K562 (cell line): ENCODE measurements at regions not wholly inside any gene's neighbourhood (a gene's known extent, or its start where the extent isn't known, plus 50 kb on each side); places are given as distances from the start of the nearest gene placed in this dataset.

Experiments
- ATAC-seq: fragments of 200-7000 bp; cut with Tn5 transposase; 3 replicates; pipeline ENCODE4 v1.9.1; 2020; ENCODE audit warnings: moderate library complexity
- BruUV-seq: library from RNA; stranded (reverse); fragments of 400-500 nt; replicated peaks from 2 replicates; lab custom pipeline; 2021; lab: Mats Ljungman, UMichigan
- CTCF ChIA-PET: fragments of 300-600 bp; formaldehyde crosslinking; extraction: SDS; loops from one replicate; lab custom pipeline; 2021; ENCODE audit warnings: low intra/inter-chr PET ratio; lab: Yijun Ruan, JAX
- POLR2A ChIA-PET: fragments of 300-600, 350-650 bp; sonication (Branson Sonifier 250); formaldehyde crosslinking; extraction: SDS; loops from one replicate; lab custom pipeline; 2021; ENCODE audit warnings: antibody characterized with exemption, inconsistent platforms; lab: Yijun Ruan, JAX
- DNase-seq, 4 experiments: peaks; one replicate each; pipeline versions ENCODE4 v3.0.0 to v3.0.0-alpha.2; 2011 to 2018; ENCODE audit warnings: low spot score in 3 of 4, mixed read lengths in 3 of 4; ENCODE audit errors: extremely low read depth in 1 of 4
- FAIRE-seq: peaks from 2 replicates; lab custom pipeline; 2011; peaks lifted over from hg19 to GRCh38; lab: Jason Lieb, UNC
- H2AFZ ChIP-seq: 2 replicates; pipeline ENCODE4 v1.6.0; 2011; ENCODE audit warnings: low read depth, low read length, control low read depth, inconsistent platforms
- H3K27ac ChIP-seq: fragments of 200-600 bp; 3 replicates; pipeline ENCODE4 v1.8.0; 2011; ENCODE audit warnings: low read depth, mild to moderate bottlenecking, control low read depth, inconsistent platforms, low read length, moderate library complexity, mixed read lengths; ENCODE audit errors: extremely low read depth
- H3K27me3 ChIP-seq, 2 experiments: fragments of 300-600 bp in 1 of 2; 2 replicates in 1 of 2; 3 replicates in 1 of 2; pipeline versions ENCODE4 v1.6.0 to v1.8.0; 2011; ENCODE audit warnings: inconsistent platforms in 2 of 2, low read length in 2 of 2, mild to moderate bottlenecking in 1 of 2, mixed read lengths in 1 of 2, moderate library complexity in 1 of 2; ENCODE audit not compliant: control insufficient read depth in 2 of 2, insufficient read depth in 2 of 2
- H3K36me3 ChIP-seq: fragments of 300-600 bp; 3 replicates; pipeline ENCODE4 v1.8.0; 2011; ENCODE audit warnings: mild to moderate bottlenecking, low read length, inconsistent platforms; ENCODE audit not compliant: control insufficient read depth, insufficient read depth
- H3K4me1 ChIP-seq, 2 experiments: fragments of 200-600 bp in 1 of 2; replicated peaks in 1 of 2; 2 replicates in 1 of 2; 3 replicates in 1 of 2; pipeline versions ENCODE4 v1.5.1 to v1.8.0; 2011; ENCODE audit warnings: inconsistent platforms in 2 of 2, low read length in 2 of 2, mild to moderate bottlenecking in 1 of 2, mixed read lengths in 1 of 2, moderate library complexity in 1 of 2; ENCODE audit not compliant: control insufficient read depth in 2 of 2, insufficient read depth in 2 of 2
- H3K4me2 ChIP-seq: 2 replicates; pipeline ENCODE4 v1.6.1; 2011; ENCODE audit warnings: low read length, control low read depth, inconsistent platforms, mixed read lengths; ENCODE audit not compliant: insufficient read depth
- H3K4me3 ChIP-seq: fragments of 200-600 bp; sonication (generic), shearing (Covaris generic); 2 replicates; pipeline ENCODE4 v1.5.1; 2016; ENCODE audit warnings: control low read depth, inconsistent platforms
- H3K79me2 ChIP-seq: fragments of 200-600 bp; 3 replicates; pipeline ENCODE4 v1.8.0; 2011; ENCODE audit warnings: low read length, inconsistent platforms; ENCODE audit not compliant: control insufficient read depth, insufficient read depth
- H3K9ac ChIP-seq, 2 experiments: 2 replicates each; pipeline versions ENCODE4 v1.6.0 to v1.6.1; 2011; ENCODE audit warnings: low read depth in 2 of 2, low read length in 2 of 2, control low read depth in 1 of 2, inconsistent platforms in 1 of 2, mild to moderate bottlenecking in 1 of 2, mixed read lengths in 1 of 2; ENCODE audit not compliant: insufficient read depth in 1 of 2
- H3K9me1 ChIP-seq: one replicate; pipeline ENCODE4 v1.6.0; 2011; ENCODE audit warnings: inconsistent platforms, mild to moderate bottlenecking, low read length, moderate library complexity; ENCODE audit not compliant: control insufficient read depth, insufficient read depth
- H3K9me3 ChIP-seq: replicated peaks from 2 replicates; pipeline ENCODE4 v1.5.1; 2011; ENCODE audit warnings: low read depth, low read length, inconsistent platforms; ENCODE audit not compliant: control insufficient read depth, insufficient read depth
- H4K20me1 ChIP-seq: replicated peaks from 2 replicates; pipeline ENCODE4 v1.6.1; 2011; ENCODE audit warnings: low read length, inconsistent platforms, mixed read lengths; ENCODE audit not compliant: control insufficient read depth, insufficient read depth
- ADNP ChIP-seq: fragments of 200-800 bp; sonication (Bioruptor generic); IDR thresholded peaks from 2 replicates; pipeline ENCODE4 v1.6.1; 2016; ENCODE audit warnings: missing genetic modification characterization, missing compliant biosample characterization
- E2F6 ChIP-seq, 2 experiments: IDR thresholded peaks; 2 replicates each; pipeline ENCODE4 v1.6.1; 2011; ENCODE audit warnings: borderline replicate concordance in 1 of 2, control low read depth in 1 of 2, low read depth in 1 of 2, low read length in 1 of 2, mild to moderate bottlenecking in 1 of 2, mixed read lengths in 1 of 2, moderate library complexity in 1 of 2; ENCODE audit not compliant: insufficient read depth in 1 of 2, insufficient read length in 1 of 2, poor library complexity in 1 of 2, severe bottlenecking in 1 of 2; ENCODE audit errors: extremely low read depth in 1 of 2
- GTF2E2 ChIP-seq: fragments of 200-800 bp; sonication (Bioruptor generic); IDR thresholded peaks from 2 replicates; pipeline ENCODE4 v1.6.1; 2016; ENCODE audit warnings: missing genetic modification characterization, missing compliant biosample characterization
- HOXB6 ChIP-seq: fragments of 250-450 bp; sonication (Bioruptor Pico); IDR thresholded peaks from 2 replicates; pipeline ENCODE4 v1.5.1; 2022; ENCODE audit warnings: mild to moderate bottlenecking, borderline replicate concordance
- IRF2 ChIP-seq: sonication (generic); formaldehyde crosslinking; IDR thresholded peaks from 2 replicates; pipeline ENCODE4 v1.8.1; 2022; ENCODE audit warnings: mild to moderate bottlenecking, missing genetic modification reagents
- KAT2B ChIP-seq: IDR thresholded peaks from one replicate; pipeline ENCODE4 v1.6.1; 2012; ENCODE audit warnings: low read depth, mild to moderate bottlenecking, control low read depth, inconsistent platforms, low read length, moderate library complexity
- KLF6 ChIP-seq: fragments of 250-450 bp; sonication (Bioruptor Pico); IDR thresholded peaks from 2 replicates; pipeline ENCODE4 v1.4.0; 2020; ENCODE audit warnings: mild to moderate bottlenecking, moderate library complexity, borderline replicate concordance
- NFATC3 ChIP-seq: fragments of 450-650 bp; IDR thresholded peaks from 2 replicates; pipeline ENCODE4 v1.6.1; 2017; ENCODE audit warnings: mild to moderate bottlenecking
- PYGO2 ChIP-seq: fragments of 450-650 bp; IDR thresholded peaks from 2 replicates; pipeline ENCODE4 v1.6.1; 2016; ENCODE audit warnings: mild to moderate bottlenecking, missing genetic modification characterization, moderate library complexity, missing compliant biosample characterization
- SMARCB1 ChIP-seq: IDR thresholded peaks from 2 replicates; pipeline ENCODE4 v1.6.1; 2011; ENCODE audit warnings: improper control_type of control experiment, low read depth; ENCODE audit not compliant: insufficient read length
- XRCC3 ChIP-seq: fragments of 450-650 bp; IDR thresholded peaks from 2 replicates; pipeline ENCODE4 v1.6.1; 2017; ENCODE audit warnings: mild to moderate bottlenecking, moderate library complexity
- ZNF174 ChIP-seq: fragments of 250-450 bp; sonication (Bioruptor Pico); IDR thresholded peaks from 2 replicates; pipeline ENCODE4 v1.4.0; 2020; ENCODE audit warnings: mild to moderate bottlenecking
- ZNF239 ChIP-seq: fragments of 250-450 bp; sonication (Bioruptor Pico); IDR thresholded peaks from 2 replicates; pipeline ENCODE4 v1.4.0; 2020; ENCODE audit warnings: mild to moderate bottlenecking
- ZNF311 ChIP-seq: fragments of 250-450 bp; sonication (Bioruptor Pico); IDR thresholded peaks from 2 replicates; pipeline ENCODE4 v1.4.0; 2020; ENCODE audit warnings: mild to moderate bottlenecking, moderate library complexity
- ZNF507 ChIP-seq: conservative IDR thresholded peaks from 2 replicates; pipeline ENCODE4 v1.6.1; 2017; ENCODE audit warnings: missing genetic modification characterization, missing compliant biosample characterization
- ZNF780A ChIP-seq: fragments of 250-450 bp; sonication (Bioruptor Pico); IDR thresholded peaks from 2 replicates; pipeline ENCODE4 v1.5.0; 2021; ENCODE audit warnings: mild to moderate bottlenecking
- WGBS: fragments of 100-300 bp; shearing (Covaris generic); methylation state at CpG from one replicate; pipeline ENCODE4 v1.1.6; 2016; ENCODE audit warnings: low coverage, mixed read lengths; ENCODE audit not compliant: insufficient coverage; ENCODE audit errors: missing lambda C conversion rate; 5-methylcytosine and 5-hydroxymethylcytosine counted together
- in situ Hi-C: fragments of 300-500 bp; cut with MboI; formaldehyde crosslinking; loops from 4 replicates; pipeline ENCODE4 v1.15.0; 2018; ENCODE audit warnings: inconsistent platforms, mixed read lengths
- intact Hi-C: fragments of 100-400 bp; cut with micrococcal nuclease; formaldehyde crosslinking; loops from 2 replicates; pipeline ENCODE4 v1.14.2; 2022
- TF ChIP-seq, protein P1 (sequence below): fragments of 150-350 bp; IDR thresholded peaks from 2 replicates; pipeline ENCODE4 v1.6.1; 2014; ENCODE audit warnings: low read depth, mild to moderate bottlenecking, low read length, borderline replicate concordance

DNA sequence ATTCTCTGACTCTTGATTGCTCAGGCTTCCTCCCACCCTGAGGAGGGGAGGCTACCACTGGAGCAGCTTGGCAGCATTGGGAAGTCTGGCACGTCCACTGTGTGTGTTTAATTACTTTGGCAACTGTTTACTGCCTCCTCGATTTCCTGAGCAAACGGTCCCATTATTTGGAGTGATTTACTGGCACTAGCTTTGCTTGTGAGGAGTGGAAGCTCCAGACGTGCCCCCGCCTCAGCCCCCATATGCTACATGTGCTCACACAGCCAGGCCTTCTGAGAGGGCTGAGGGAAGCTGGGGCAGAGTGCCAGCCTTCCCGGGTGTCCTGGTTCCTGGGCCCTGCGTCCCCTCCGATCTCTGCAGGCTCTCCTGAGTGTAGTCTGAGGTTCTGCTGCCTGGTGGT is 306.2 kb downstream of the PTPRU start (continued):
- TF ChIP-seq SMARCB1 (no peak), HOXB6 (CRISPR knock-in tag) (no peak), PYGO2 (tag) (no peak), ZNF239 (CRISPR knock-in tag) (no peak), KLF6 (CRISPR knock-in tag) (no peak), XRCC3 (no peak)
- TF ChIP-seq, protein P1, sequence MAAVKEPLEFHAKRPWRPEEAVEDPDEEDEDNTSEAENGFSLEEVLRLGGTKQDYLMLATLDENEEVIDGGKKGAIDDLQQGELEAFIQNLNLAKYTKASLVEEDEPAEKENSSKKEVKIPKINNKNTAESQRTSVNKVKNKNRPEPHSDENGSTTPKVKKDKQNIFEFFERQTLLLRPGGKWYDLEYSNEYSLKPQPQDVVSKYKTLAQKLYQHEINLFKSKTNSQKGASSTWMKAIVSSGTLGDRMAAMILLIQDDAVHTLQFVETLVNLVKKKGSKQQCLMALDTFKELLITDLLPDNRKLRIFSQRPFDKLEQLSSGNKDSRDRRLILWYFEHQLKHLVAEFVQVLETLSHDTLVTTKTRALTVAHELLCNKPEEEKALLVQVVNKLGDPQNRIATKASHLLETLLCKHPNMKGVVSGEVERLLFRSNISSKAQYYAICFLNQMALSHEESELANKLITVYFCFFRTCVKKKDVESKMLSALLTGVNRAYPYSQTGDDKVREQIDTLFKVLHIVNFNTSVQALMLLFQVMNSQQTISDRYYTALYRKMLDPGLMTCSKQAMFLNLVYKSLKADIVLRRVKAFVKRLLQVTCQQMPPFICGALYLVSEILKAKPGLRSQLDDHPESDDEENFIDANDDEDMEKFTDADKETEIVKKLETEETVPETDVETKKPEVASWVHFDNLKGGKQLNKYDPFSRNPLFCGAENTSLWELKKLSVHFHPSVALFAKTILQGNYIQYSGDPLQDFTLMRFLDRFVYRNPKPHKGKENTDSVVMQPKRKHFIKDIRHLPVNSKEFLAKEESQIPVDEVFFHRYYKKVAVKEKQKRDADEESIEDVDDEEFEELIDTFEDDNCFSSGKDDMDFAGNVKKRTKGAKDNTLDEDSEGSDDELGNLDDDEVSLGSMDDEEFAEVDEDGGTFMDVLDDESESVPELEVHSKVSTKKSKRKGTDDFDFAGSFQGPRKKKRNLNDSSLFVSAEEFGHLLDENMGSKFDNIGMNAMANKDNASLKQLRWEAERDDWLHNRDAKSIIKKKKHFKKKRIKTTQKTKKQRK, result no peak
- TF ChIP-seq, all 486 proteins: peak for 0

DNA sequence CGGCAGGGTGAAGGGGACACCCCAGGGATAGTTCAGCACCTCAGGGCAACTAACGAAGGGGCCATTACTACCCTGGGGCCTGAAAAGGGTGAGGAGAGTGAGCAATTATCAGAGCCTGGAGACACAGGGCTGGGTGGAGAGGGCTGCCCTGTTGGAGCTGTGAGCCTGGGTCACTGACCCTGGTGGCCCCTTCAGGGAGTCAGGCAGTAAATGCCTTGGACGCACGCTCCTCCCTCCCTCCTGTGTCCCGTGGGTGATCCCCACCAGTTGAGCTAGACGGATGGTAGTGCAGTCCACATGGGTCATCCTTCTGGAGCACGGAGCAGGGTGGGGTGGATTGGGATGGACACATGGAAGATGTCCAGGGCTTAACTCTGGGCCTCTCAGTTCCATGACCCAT is 305.3 kb downstream of the PTPRU start:
- FAIRE-seq (no peak), DNase-seq (no peak), ATAC-seq (no peak)
- CTCF ChIA-PET, result no interaction called here
- intact Hi-C loops, result no loop called here
- Histone ChIP-seq H3K27ac (no peak overlapping the region), H3K9me1 (no peaks in the 10 kb centered on the region), H3K4me3 (no peak overlapping the region), H3K4me1 (no peaks in the 10 kb centered on the region), H3K27me3 (peaks cover 0 to 10% of the 10 kb centered on the region in 2 experiments; a peak in 2 of 5 replicates), H3K79me2 (no peaks in the 10 kb centered on the region), H4K20me1 (peaks cover 4% of the 10 kb centered on the region; the same call in 1 of the 2 replicates), H2AFZ (no peak overlapping the region), H3K9me3 (no peaks in the 10 kb centered on the region), H3K36me3 (no peaks in the 10 kb centered on the region), H3K4me2 (no peak overlapping the region), H3K9ac (no peak overlapping the region; a peak in 1 of 4 replicates)
- in situ Hi-C loops, result no loop called here
- no peak for TF ChIP-seq ZNF174 (CRISPR knock-in tag)
- TF ChIP-seq NFATC3, result no peak
- no peak for TF ChIP-seq GTF2E2 (tag)
- no peak for TF ChIP-seq ZNF780A
- TF ChIP-seq E2F6 (IDR thresholded peaks at IDR 0.05; ENCODE audit: borderline replicate concordance in 1 of 2, extremely low read depth in 1 of 2, insufficient read depth in 1 of 2, insufficient read length in 1 of 2, low read depth in 1 of 2, low read length in 1 of 2, poor library complexity in 1 of 2, severe bottlenecking in 1 of 2), result no peak
- TF ChIP-seq ZNF311, result no peak
- TF ChIP-seq KAT2B, result no peak
- TF ChIP-seq ZNF507 (tag), result no peak
- TF ChIP-seq IRF2 (CRISPR knock-in tag), result no peak
- no peak for TF ChIP-seq ADNP (tag)
- WGBS, result 0% methylated on average over 7 of the region's 7 CpGs
- POLR2A ChIA-PET, result no interaction called here
- no TSS peak for BruUV-seq
